Prostate gland (tissue), 2 donors: ENCODE measurements at regions not wholly inside any gene's neighbourhood (a gene's known extent, or its start where the extent isn't known, plus 50 kb on each side); places are given as distances from the start of the nearest gene placed in this dataset.

ENCODE experiments used
- POLR2A ChIP-seq: fragments of 450-650 bp; IDR thresholded peaks from one replicate; pipeline ENCODE4 v1.6.1; 2016; ENCODE audit warnings: antibody characterized with exemption, mild to moderate bottlenecking
- TF ChIP-seq, protein P1 (sequence below), 4 experiments: fragments of 200-600 bp in 2 of 4; fragments of 450-650 bp in 2 of 4; sonication (generic) in 2 of 4; IDR thresholded peaks; 1 replicate in 3 of 4; 2 replicates in 1 of 4; pipeline ENCODE4 v1.5.1; 2016 to 2019; ENCODE audit warnings: antibody characterized with exemption in 4 of 4, mild to moderate bottlenecking in 2 of 4, moderate library complexity in 2 of 4

GRCh38 chr20:57947421-57948179, 237.8 kb upstream of the PMEPA1 start:
- TF ChIP-seq, protein P1, sequence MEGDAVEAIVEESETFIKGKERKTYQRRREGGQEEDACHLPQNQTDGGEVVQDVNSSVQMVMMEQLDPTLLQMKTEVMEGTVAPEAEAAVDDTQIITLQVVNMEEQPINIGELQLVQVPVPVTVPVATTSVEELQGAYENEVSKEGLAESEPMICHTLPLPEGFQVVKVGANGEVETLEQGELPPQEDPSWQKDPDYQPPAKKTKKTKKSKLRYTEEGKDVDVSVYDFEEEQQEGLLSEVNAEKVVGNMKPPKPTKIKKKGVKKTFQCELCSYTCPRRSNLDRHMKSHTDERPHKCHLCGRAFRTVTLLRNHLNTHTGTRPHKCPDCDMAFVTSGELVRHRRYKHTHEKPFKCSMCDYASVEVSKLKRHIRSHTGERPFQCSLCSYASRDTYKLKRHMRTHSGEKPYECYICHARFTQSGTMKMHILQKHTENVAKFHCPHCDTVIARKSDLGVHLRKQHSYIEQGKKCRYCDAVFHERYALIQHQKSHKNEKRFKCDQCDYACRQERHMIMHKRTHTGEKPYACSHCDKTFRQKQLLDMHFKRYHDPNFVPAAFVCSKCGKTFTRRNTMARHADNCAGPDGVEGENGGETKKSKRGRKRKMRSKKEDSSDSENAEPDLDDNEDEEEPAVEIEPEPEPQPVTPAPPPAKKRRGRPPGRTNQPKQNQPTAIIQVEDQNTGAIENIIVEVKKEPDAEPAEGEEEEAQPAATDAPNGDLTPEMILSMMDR (IDR thresholded peaks at IDR 0.05) = no peak
- no peak for TF ChIP-seq POLR2A
